ENCODE measurements at regions not wholly inside any gene's neighbourhood (a gene's known extent, or its start where the extent isn't known, plus 50 kb on each side); places are given as distances from the start of the nearest gene placed in this dataset.

- Histone ChIP-seq H3K27ac (ENCODE audit: insufficient read depth, low read depth, low read length) (no peak overlapping the region), H3K9me1 (replicated peaks; ENCODE audit: control insufficient read depth, extremely low read depth, insufficient read depth, low read length) (no peaks in the 10 kb centered on the region), H3K4me1 (ENCODE audit: control insufficient read depth, extremely low read depth, insufficient read depth, low read length) (no peaks in the 10 kb centered on the region), H3K9ac (replicated peaks; ENCODE audit: extremely low read depth, insufficient read depth, low read length) (no peak overlapping the region), H4K20me1 (replicated peaks; ENCODE audit: control insufficient read depth, extremely low read depth, insufficient read depth, low read length) (no peaks in the 10 kb centered on the region), H3K4me2 (ENCODE audit: insufficient read depth, low read length) (no peak overlapping the region), H3K36me3 (ENCODE audit: control insufficient read depth in 2 of 2, extremely low read depth in 1 of 2, insufficient read depth in 2 of 2, low read length in 2 of 2) (no peaks in the 10 kb centered on the region), H3K9me3 (replicated peaks; ENCODE audit: control insufficient read depth, insufficient read depth, low read length) (no peaks in the 10 kb centered on the region), H3K27me3 (ENCODE audit: control insufficient read depth in 2 of 2, insufficient read depth in 2 of 2, low read length in 2 of 2) (no peaks in the 10 kb centered on the region), H2AFZ (ENCODE audit: low read depth, low read length) (no peak overlapping the region), H3K4me3 (replicated peaks in 1 of 3; ENCODE audit: insufficient read depth in 1 of 3, low read depth in 1 of 3, low read length in 3 of 3) (no peak overlapping the region), H3K79me2 (ENCODE audit: control insufficient read depth, insufficient read depth, low read length) (no peaks in the 10 kb centered on the region)
- FAIRE-seq (no peak), DNase-seq (ENCODE audit: low read depth, low spot score) (no peak)
- TF ChIP-seq POLR2A (IDR thresholded peaks at IDR 0.05; ENCODE audit: low read depth, low read length): no peak
- no peak for TF ChIP-seq GATA2 (IDR thresholded peaks at IDR 0.05; ENCODE audit: insufficient read depth, insufficient read length, low read depth, low read length)
- TF ChIP-seq POLR2AphosphoS5 (IDR thresholded peaks at IDR 0.05; ENCODE audit: insufficient read depth, low read depth, low read length): no peak
- no peak for TF ChIP-seq EZH2 (IDR thresholded peaks at IDR 0.05; ENCODE audit: borderline replicate concordance, low read depth, low read length, severe bottlenecking)
- no peak for TF ChIP-seq CTCF (IDR thresholded peaks at IDR 0.05; ENCODE audit: extremely low read depth in 1 of 2, insufficient read depth in 1 of 2, low read depth in 1 of 2, low read length in 2 of 2)
- TF ChIP-seq MYC (IDR thresholded peaks at IDR 0.05; ENCODE audit: low read depth, low read length): no peak
- TF ChIP-seq MAX (IDR thresholded peaks at IDR 0.05; ENCODE audit: insufficient read depth, insufficient read length): no peak
- no peak for TF ChIP-seq JUN (IDR thresholded peaks at IDR 0.05; ENCODE audit: borderline replicate concordance, insufficient read depth, insufficient read length, low read depth)
- no peak for TF ChIP-seq FOS (IDR thresholded peaks at IDR 0.05; ENCODE audit: borderline replicate concordance, insufficient read depth, low read length)
- intact Hi-C loops (cut with micrococcal nuclease): no loop called here
- no TSS peak for BruUV-seq (replicated peaks)
- ChIA-PET CTCF (interaction anchor here (1.2 to 2.2 kb wide), 3 partner anchors 13 to 511 kb away, joined by 4 to 11 read pairs (median 7); no protein-coding TSS in a partner anchor), POLR2A (no interaction called here)
- dilution Hi-C loops (cut with MboI; ENCODE audit: extremely low pct_ligation_motif_present, low sequenced_read_pairs): no loop called here
Observed at GRCh38 chr9:111149018-111149759, 110.9 kb upstream of the LPAR1 start.

Data from endothelial cell of umbilical vein (primary cell).